Gastrocnemius medialis (tissue), 4 donors: ENCODE measurements at regions not wholly inside any gene's neighbourhood (a gene's known extent, or its start where the extent isn't known, plus 50 kb on each side); places are given as distances from the start of the nearest gene placed in this dataset.

ENCODE experiments used
- CTCF ChIP-seq, 5 experiments: fragments of 450-650 bp in 3 of 5; fragments of 200-600 bp in 2 of 5; sonication (generic) in 2 of 5; IDR thresholded peaks in 4 of 5; conservative IDR thresholded peaks in 1 of 5; 1 replicate in 4 of 5; 2 replicates in 1 of 5; pipeline ENCODE4 v1.5.1; 2016 to 2019; ENCODE audit warnings: antibody characterized with exemption in 5 of 5, mild to moderate bottlenecking in 3 of 5, moderate library complexity in 3 of 5
- POLR2A ChIP-seq, 2 donors: fragments of 450-650 bp; IDR thresholded peaks; one replicate each; pipeline ENCODE4 v1.6.1; 2017; ENCODE audit warnings: antibody characterized with exemption in 2 of 2, mild to moderate bottlenecking in 2 of 2, moderate library complexity in 2 of 2

- TF ChIP-seq CTCF (IDR thresholded peaks at IDR 0.05 in 4 of 5, conservative IDR thresholded peaks at IDR 0.05 in 1 of 5) (no peak), POLR2A (IDR thresholded peaks at IDR 0.05) (no peak)
Observed at GRCh38 chr18:38575023-38575422, 1009.4 kb upstream of the CELF4 start.
